PC-3 (cell line): ENCODE measurements at regions not wholly inside any gene's neighbourhood (a gene's known extent, or its start where the extent isn't known, plus 50 kb on each side); places are given as distances from the start of the nearest gene placed in this dataset.

ENCODE experiments used
- ATAC-seq: fragments of 200-7000 bp; cut with Tn5 transposase; 2 replicates; pipeline ENCODE4 v1.9.1; 2020; ENCODE audit warnings: mild to moderate bottlenecking, moderate library complexity
- BruUV-seq: library from RNA; stranded (reverse); fragments of 400-500 nt; replicated peaks from 2 replicates; lab custom pipeline; 2021; lab: Mats Ljungman, UMichigan
- CTCF ChIA-PET: fragments of 300-600 bp; sonication (Branson Sonifier 250); formaldehyde crosslinking; loops from one replicate; lab custom pipeline; 2022; ENCODE audit warnings: antibody characterized with exemption; lab: Charles Lee
- POLR2A ChIA-PET: fragments of 300-600 bp; sonication (Branson Sonifier 250); formaldehyde crosslinking; loops from one replicate; lab custom pipeline; 2022; ENCODE audit warnings: antibody characterized with exemption; ENCODE audit not compliant: unreplicated experiment; lab: Charles Lee
- DNase-seq: peaks from one replicate; pipeline ENCODE4 v3.0.0-alpha.2; 2015
- H2AFZ ChIP-seq: fragments of 300-600 bp; sonication (generic); 2 replicates; pipeline ENCODE4 v1.6.0; 2016; ENCODE audit warnings: antibody characterized with exemption, low read length
- H3F3A ChIP-seq: fragments of 300-600 bp; sonication (generic); one replicate; pipeline ENCODE4 v1.6.0; 2017; ENCODE audit warnings: antibody characterized with exemption, low read length, control low read depth, mild to moderate bottlenecking; ENCODE audit not compliant: unreplicated experiment
- H3K27ac ChIP-seq: fragments of 300-600 bp; sonication (generic); 2 replicates; pipeline ENCODE4 v1.5.1; 2016; ENCODE audit warnings: mild to moderate bottlenecking, low read length
- H3K27me3 ChIP-seq: fragments of 300-600 bp; sonication (generic); 2 replicates; pipeline ENCODE4 v1.6.1; 2016; ENCODE audit warnings: low read length, mixed read lengths
- H3K36me3 ChIP-seq: fragments of 300-600 bp; sonication (generic); 2 replicates; pipeline ENCODE4 v1.6.1; 2016; ENCODE audit warnings: low read depth, mixed run types, low read length, mixed read lengths
- H3K4me1 ChIP-seq: fragments of 300-600 bp; sonication (generic); 2 replicates; pipeline ENCODE4 v1.5.1; 2016; ENCODE audit warnings: low read length; ENCODE audit not compliant: insufficient read depth
- H3K4me2 ChIP-seq: fragments of 300-600 bp; sonication (generic); 2 replicates; pipeline ENCODE4 v1.6.0; 2016; ENCODE audit warnings: low read length
- H3K4me3 ChIP-seq: fragments of 300-600 bp; sonication (generic); 2 replicates; pipeline ENCODE4 v1.5.1; 2016; ENCODE audit warnings: mild to moderate bottlenecking, low read length, mixed read lengths
- H3K79me2 ChIP-seq: fragments of 300-600 bp; sonication (generic); 2 replicates; pipeline ENCODE4 v1.6.1; 2017; ENCODE audit warnings: low read length, mixed read lengths
- H3K9ac ChIP-seq: fragments of 300-600 bp; sonication (generic); 2 replicates; pipeline ENCODE4 v1.6.0; 2016; ENCODE audit warnings: mild to moderate bottlenecking, low read length
- H3K9me2 ChIP-seq: fragments of 300-600 bp; sonication (generic); replicated peaks from 2 replicates; pipeline ENCODE4 v1.6.1; 2016; ENCODE audit warnings: mixed run types, low read length, mixed read lengths
- H3K9me3 ChIP-seq: fragments of 300-600 bp; sonication (generic); 2 replicates; pipeline ENCODE4 v1.6.1; 2016; ENCODE audit warnings: low read length, mixed read lengths
- H4K20me1 ChIP-seq: fragments of 300-600 bp; sonication (generic); 2 replicates; pipeline ENCODE4 v1.6.1; 2016; ENCODE audit warnings: low read length, mixed read lengths
- EZH2 ChIP-seq: fragments of 300-600 bp; sonication (generic); IDR thresholded peaks from one replicate; pipeline ENCODE4 v1.6.1; 2017; ENCODE audit warnings: antibody characterized with exemption, mild to moderate bottlenecking, low read length; ENCODE audit not compliant: unreplicated experiment
- intact Hi-C: fragments of 100-400 bp; cut with micrococcal nuclease; formaldehyde crosslinking; loops from 2 replicates; pipeline ENCODE4 v1.9.0; 2023

DNA sequence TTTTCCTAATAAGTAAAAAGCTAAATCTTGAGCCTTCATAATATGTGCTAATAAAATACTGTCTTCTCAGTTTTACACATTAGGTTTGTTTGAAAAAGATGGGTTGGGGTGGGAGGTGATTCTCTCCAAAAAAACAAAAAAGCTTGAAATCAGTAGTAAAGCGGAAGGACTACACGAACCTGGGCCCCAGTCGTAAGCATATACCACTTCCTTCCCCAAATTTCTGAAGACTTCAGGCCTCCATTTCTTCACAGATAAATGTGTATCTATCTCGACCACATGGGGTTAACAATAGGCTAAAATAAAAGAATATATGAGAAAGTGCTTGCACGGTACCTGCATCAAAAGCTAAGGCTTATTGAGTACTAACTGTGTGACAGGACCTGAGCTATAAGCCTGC lies 51.6 kb upstream of the PAX2 start:
- ChIA-PET CTCF (no interaction called here), POLR2A (no interaction called here)
- no peak for ATAC-seq
- no peaks in the 10 kb centered on the region for H3K36me3 ChIP-seq
- no peak for TF ChIP-seq EZH2
- H2AFZ ChIP-seq = no peak overlapping the region
- H3K9me3 ChIP-seq = no peaks in the 10 kb centered on the region
- intact Hi-C loops = no loop called here
- H3K27ac ChIP-seq = no peak overlapping the region
- H3F3A ChIP-seq = no peaks in the 10 kb centered on the region
- BruUV-seq = no TSS peak
- H3K79me2 ChIP-seq = no peaks in the 10 kb centered on the region
- H3K4me1 ChIP-seq = no peaks in the 10 kb centered on the region
- no peak for DNase-seq
- no peaks in the 10 kb centered on the region for H3K9me2 ChIP-seq
- H3K4me2 ChIP-seq = no peak overlapping the region
- H3K27me3 ChIP-seq = peaks cover 16% of the 10 kb centered on the region
- no peaks in the 10 kb centered on the region for H4K20me1 ChIP-seq
- H3K4me3 ChIP-seq = no peak overlapping the region
- H3K9ac ChIP-seq = no peak overlapping the region
